ENCODE measurements at regions not wholly inside any gene's neighbourhood (a gene's known extent, or its start where the extent isn't known, plus 50 kb on each side); places are given as distances from the start of the nearest gene placed in this dataset.

DNA sequence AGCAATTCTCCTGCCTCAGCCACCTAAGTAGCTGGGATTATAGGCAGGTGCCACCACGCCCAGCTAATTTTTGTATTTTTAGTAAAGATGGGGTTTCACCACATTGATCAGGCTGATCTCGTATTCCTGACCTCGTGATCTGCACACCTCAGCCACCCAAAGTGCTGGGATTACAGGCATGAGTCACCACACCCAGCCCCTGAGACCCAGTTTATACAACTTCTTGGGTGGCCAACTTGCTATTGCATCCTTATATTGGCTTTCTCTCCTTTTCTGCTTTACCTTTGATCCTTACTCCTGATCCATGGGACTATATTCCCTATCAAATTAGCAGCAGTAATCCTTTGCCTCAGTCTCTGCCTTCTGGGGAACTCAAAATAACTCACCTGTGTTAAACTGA lies 659.1 kb downstream of the PRELID2 start:
- Histone ChIP-seq H3K27me3 (replicated peaks; ENCODE audit: insufficient read depth, low read depth, low read length, poor library complexity) (no peaks in the 10 kb centered on the region), H3K9me3 (ENCODE audit: low read depth, low read length, poor library complexity, severe bottlenecking) (no peaks in the 10 kb centered on the region), H3K27ac (ENCODE audit: low read depth, low read length, poor library complexity, severe bottlenecking) (no peak overlapping the region), H3K4me1 (ENCODE audit: insufficient read depth, low read length, poor library complexity, severe bottlenecking) (no peaks in the 10 kb centered on the region), H3K36me3 (ENCODE audit: insufficient read depth, low read length, poor library complexity, severe bottlenecking) (no peaks in the 10 kb centered on the region), H3K4me3 (ENCODE audit: low read depth, low read length, poor library complexity, severe bottlenecking) (no peak overlapping the region)
- BruUV-seq (replicated peaks) = no TSS peak
- no peak for TF ChIP-seq EZH2 (IDR thresholded peaks at IDR 0.05; ENCODE audit: borderline replicate concordance, low read depth, low read length, poor library complexity, severe bottlenecking)
- TF ChIP-seq, protein P1, sequence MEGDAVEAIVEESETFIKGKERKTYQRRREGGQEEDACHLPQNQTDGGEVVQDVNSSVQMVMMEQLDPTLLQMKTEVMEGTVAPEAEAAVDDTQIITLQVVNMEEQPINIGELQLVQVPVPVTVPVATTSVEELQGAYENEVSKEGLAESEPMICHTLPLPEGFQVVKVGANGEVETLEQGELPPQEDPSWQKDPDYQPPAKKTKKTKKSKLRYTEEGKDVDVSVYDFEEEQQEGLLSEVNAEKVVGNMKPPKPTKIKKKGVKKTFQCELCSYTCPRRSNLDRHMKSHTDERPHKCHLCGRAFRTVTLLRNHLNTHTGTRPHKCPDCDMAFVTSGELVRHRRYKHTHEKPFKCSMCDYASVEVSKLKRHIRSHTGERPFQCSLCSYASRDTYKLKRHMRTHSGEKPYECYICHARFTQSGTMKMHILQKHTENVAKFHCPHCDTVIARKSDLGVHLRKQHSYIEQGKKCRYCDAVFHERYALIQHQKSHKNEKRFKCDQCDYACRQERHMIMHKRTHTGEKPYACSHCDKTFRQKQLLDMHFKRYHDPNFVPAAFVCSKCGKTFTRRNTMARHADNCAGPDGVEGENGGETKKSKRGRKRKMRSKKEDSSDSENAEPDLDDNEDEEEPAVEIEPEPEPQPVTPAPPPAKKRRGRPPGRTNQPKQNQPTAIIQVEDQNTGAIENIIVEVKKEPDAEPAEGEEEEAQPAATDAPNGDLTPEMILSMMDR (conservative IDR thresholded peaks at IDR 0.05; ENCODE audit: low read depth, low read length) = no peak
- no peak for DNase-seq (ENCODE audit: low spot score)
- intact Hi-C loops (cut with micrococcal nuclease; ENCODE audit: unreplicated experiment) = no loop called here
- POLR2A ChIA-PET (ENCODE audit: low non-redundant PET) = no interaction called here
- CTCF ChIA-PET = no interaction called here

DNA sequence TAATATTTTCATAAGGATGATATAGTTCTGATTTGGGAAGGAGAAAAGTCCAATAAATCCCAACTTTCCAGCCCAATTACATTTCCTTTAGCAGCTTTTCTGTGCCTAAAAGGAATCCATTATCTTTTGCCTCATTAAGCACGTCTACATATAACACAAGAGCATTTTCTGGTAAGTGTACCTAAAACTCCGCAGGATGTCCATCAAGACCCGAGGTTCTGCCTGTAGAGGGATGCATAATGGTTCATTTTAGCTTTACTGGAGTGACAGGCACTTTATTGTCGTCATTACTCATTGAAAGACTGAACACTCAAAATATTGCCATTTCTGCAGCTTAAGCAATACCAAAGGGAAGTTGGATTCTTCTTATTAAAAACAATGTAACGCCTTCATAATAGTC lies 669.0 kb downstream of the PRELID2 start:
- no peak for TF ChIP-seq EZH2 (IDR thresholded peaks at IDR 0.05; ENCODE audit: borderline replicate concordance, low read depth, low read length, poor library complexity, severe bottlenecking)
- TF ChIP-seq, protein P1 (conservative IDR thresholded peaks at IDR 0.05; ENCODE audit: low read depth, low read length) = no peak
- no TSS peak for BruUV-seq (replicated peaks)
- Histone ChIP-seq H3K27ac (ENCODE audit: low read depth, low read length, poor library complexity, severe bottlenecking) (no peak overlapping the region), H3K9me3 (ENCODE audit: low read depth, low read length, poor library complexity, severe bottlenecking) (no peaks in the 10 kb centered on the region), H3K4me1 (ENCODE audit: insufficient read depth, low read length, poor library complexity, severe bottlenecking) (peaks cover 5% of the 10 kb centered on the region), H3K36me3 (ENCODE audit: insufficient read depth, low read length, poor library complexity, severe bottlenecking) (no peaks in the 10 kb centered on the region), H3K4me3 (ENCODE audit: low read depth, low read length, poor library complexity, severe bottlenecking) (no peak overlapping the region), H3K27me3 (replicated peaks; ENCODE audit: insufficient read depth, low read depth, low read length, poor library complexity) (no peaks in the 10 kb centered on the region)
- ChIA-PET POLR2A (ENCODE audit: low non-redundant PET) (no interaction called here), CTCF (no interaction called here)
- DNase-seq (ENCODE audit: low spot score) = no peak
- intact Hi-C loops (cut with micrococcal nuclease; ENCODE audit: unreplicated experiment) = no loop called here

DNA sequence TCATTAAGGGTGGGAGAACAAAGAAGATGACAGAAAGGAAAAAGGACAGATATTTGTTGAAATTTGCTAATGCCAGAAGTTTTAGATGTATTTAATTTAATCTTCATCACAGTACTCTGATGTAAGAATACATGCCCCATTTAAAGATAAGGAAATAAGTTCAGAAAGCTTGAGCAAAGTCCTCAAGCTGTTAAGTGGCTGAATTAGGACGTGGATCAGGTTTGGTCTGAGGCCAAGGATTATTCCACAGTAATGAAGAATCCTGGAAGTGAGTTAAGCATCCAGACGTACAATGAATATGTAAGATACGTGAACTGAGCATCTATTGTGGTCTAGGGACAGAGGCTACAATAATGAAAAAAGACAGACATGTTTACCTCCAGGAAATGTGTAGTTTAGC lies 671.3 kb downstream of the PRELID2 start:
- intact Hi-C loops (cut with micrococcal nuclease; ENCODE audit: unreplicated experiment) = no loop called here
- BruUV-seq (replicated peaks) = no TSS peak
- POLR2A ChIA-PET (ENCODE audit: low non-redundant PET) = no interaction called here
- H3K27me3 ChIP-seq (replicated peaks; ENCODE audit: insufficient read depth, low read depth, low read length, poor library complexity) = no peaks in the 10 kb centered on the region
- H3K4me1 ChIP-seq (ENCODE audit: insufficient read depth, low read length, poor library complexity, severe bottlenecking) = peaks cover 5% of the 10 kb centered on the region
- CTCF ChIA-PET = no interaction called here
- TF ChIP-seq EZH2 (IDR thresholded peaks at IDR 0.05; ENCODE audit: borderline replicate concordance, low read depth, low read length, poor library complexity, severe bottlenecking) = no peak
- TF ChIP-seq, protein P1 (conservative IDR thresholded peaks at IDR 0.05; ENCODE audit: low read depth, low read length) = no peak
- no peaks in the 10 kb centered on the region for H3K36me3 ChIP-seq (ENCODE audit: insufficient read depth, low read length, poor library complexity, severe bottlenecking)
- no peak overlapping the region for H3K4me3 ChIP-seq (ENCODE audit: low read depth, low read length, poor library complexity, severe bottlenecking)
- no peak for DNase-seq (ENCODE audit: low spot score)
- H3K9me3 ChIP-seq (ENCODE audit: low read depth, low read length, poor library complexity, severe bottlenecking) = no peaks in the 10 kb centered on the region
- H3K27ac ChIP-seq (ENCODE audit: low read depth, low read length, poor library complexity, severe bottlenecking) = no peak overlapping the region

Measured in A673 (cell line).